ENCODE measurements at regions not wholly inside any gene's neighbourhood (a gene's known extent, or its start where the extent isn't known, plus 50 kb on each side); places are given as distances from the start of the nearest gene placed in this dataset.

GRCh38 chr1:214896921-214897320 lies 185.6 kb upstream of the KCNK2 start:
- Histone ChIP-seq H3K27me3 (ENCODE audit: insufficient read depth, low read length) (no peaks in the 10 kb centered on the region), H3K79me2 (ENCODE audit: insufficient read depth, low read length) (no peaks in the 10 kb centered on the region), H3K27ac (ENCODE audit: low read depth, low read length) (no peak overlapping the region), H3K36me3 (ENCODE audit: insufficient read depth, low read length) (no peaks in the 10 kb centered on the region), H3K4me1 (ENCODE audit: insufficient read depth, low read length) (peaks cover 7% of the 10 kb centered on the region), H3K4me2 (ENCODE audit: low read length) (no peak overlapping the region), H4K20me1 (ENCODE audit: insufficient read depth, low read length) (no peaks in the 10 kb centered on the region), H3K9me3 (ENCODE audit: insufficient read depth, low read depth, low read length) (no peaks in the 10 kb centered on the region), H3K9ac (ENCODE audit: low read length) (no peak overlapping the region), H2AFZ (ENCODE audit: low read depth, low read length) (no peak overlapping the region), H3K4me3 (ENCODE audit: insufficient read depth, low read depth, low read length) (no peak overlapping the region)
- Mint-ChIP-seq H3K36me3 (ENCODE audit: low read depth, unreplicated experiment) (no peaks in the 10 kb centered on the region), H3K27ac (ENCODE audit: unreplicated experiment) (no peak overlapping the region), H3K4me1 (ENCODE audit: low read depth, unreplicated experiment) (peaks cover 16% of the 10 kb centered on the region), H3K27me3 (ENCODE audit: low read depth, unreplicated experiment) (no peaks in the 10 kb centered on the region), H3K9me3 (ENCODE audit: unreplicated experiment) (no peaks in the 10 kb centered on the region), H3K4me3 (ENCODE audit: unreplicated experiment) (no peak overlapping the region)
- FAIRE-seq (no peak), DNase-seq (ENCODE audit: low read depth) (no peak)
- TF ChIP-seq EZH2 (IDR thresholded peaks at IDR 0.05; ENCODE audit: insufficient read depth, low read length) (no peak), CTCF (IDR thresholded peaks at IDR 0.05; ENCODE audit: insufficient read depth, low read depth, low read length) (no peak)

- Histone ChIP-seq H3K4me3 (ENCODE audit: insufficient read depth, low read depth, low read length) (no peak overlapping the region), H3K36me3 (ENCODE audit: insufficient read depth, low read length) (no peaks in the 10 kb centered on the region), H3K79me2 (ENCODE audit: insufficient read depth, low read length) (no peaks in the 10 kb centered on the region), H3K27ac (ENCODE audit: low read depth, low read length) (no peak overlapping the region), H3K4me1 (ENCODE audit: insufficient read depth, low read length) (peaks cover 14% of the 10 kb centered on the region), H3K9me3 (ENCODE audit: insufficient read depth, low read depth, low read length) (no peaks in the 10 kb centered on the region), H3K4me2 (ENCODE audit: low read length) (no peak overlapping the region), H2AFZ (ENCODE audit: low read depth, low read length) (no peak overlapping the region), H3K27me3 (ENCODE audit: insufficient read depth, low read length) (no peaks in the 10 kb centered on the region), H4K20me1 (ENCODE audit: insufficient read depth, low read length) (no peaks in the 10 kb centered on the region), H3K9ac (ENCODE audit: low read length) (no peak overlapping the region)
- H3K4me1 Mint-ChIP-seq (ENCODE audit: low read depth, unreplicated experiment) = peaks cover 23% of the 10 kb centered on the region
- no peaks in the 10 kb centered on the region for H3K27me3 Mint-ChIP-seq (ENCODE audit: low read depth, unreplicated experiment)
- DNase-seq (ENCODE audit: low read depth) (no peak), FAIRE-seq (no peak)
- H3K9me3 Mint-ChIP-seq (ENCODE audit: unreplicated experiment) = no peaks in the 10 kb centered on the region
- H3K36me3 Mint-ChIP-seq (ENCODE audit: low read depth, unreplicated experiment) = no peaks in the 10 kb centered on the region
- H3K4me3 Mint-ChIP-seq (ENCODE audit: unreplicated experiment) = no peak overlapping the region
- no peak overlapping the region for H3K27ac Mint-ChIP-seq (ENCODE audit: unreplicated experiment)
- TF ChIP-seq EZH2 (IDR thresholded peaks at IDR 0.05; ENCODE audit: insufficient read depth, low read length) (no peak), CTCF (IDR thresholded peaks at IDR 0.05; ENCODE audit: insufficient read depth, low read depth, low read length) (no peak)
These were observed 185.0 kb upstream of the KCNK2 start for GRCh38 chr1:214897581-214897980.

GRCh38 chr1:214898161-214898560 lies 184.4 kb upstream of the KCNK2 start:
- H3K4me3 Mint-ChIP-seq (ENCODE audit: unreplicated experiment) = no peak overlapping the region
- no peaks in the 10 kb centered on the region for H3K27me3 Mint-ChIP-seq (ENCODE audit: low read depth, unreplicated experiment)
- Histone ChIP-seq H3K27ac (ENCODE audit: low read depth, low read length) (no peak overlapping the region), H3K4me2 (ENCODE audit: low read length) (no peak overlapping the region), H4K20me1 (ENCODE audit: insufficient read depth, low read length) (no peaks in the 10 kb centered on the region), H3K36me3 (ENCODE audit: insufficient read depth, low read length) (no peaks in the 10 kb centered on the region), H3K79me2 (ENCODE audit: insufficient read depth, low read length) (no peaks in the 10 kb centered on the region), H3K9me3 (ENCODE audit: insufficient read depth, low read depth, low read length) (no peaks in the 10 kb centered on the region), H3K9ac (ENCODE audit: low read length) (no peak overlapping the region), H3K27me3 (ENCODE audit: insufficient read depth, low read length) (no peaks in the 10 kb centered on the region), H2AFZ (ENCODE audit: low read depth, low read length) (no peak overlapping the region), H3K4me1 (ENCODE audit: insufficient read depth, low read length) (peaks cover 17% of the 10 kb centered on the region), H3K4me3 (ENCODE audit: insufficient read depth, low read depth, low read length) (no peak overlapping the region)
- no peak for DNase-seq (ENCODE audit: low read depth)
- FAIRE-seq = no peak
- TF ChIP-seq EZH2 (IDR thresholded peaks at IDR 0.05; ENCODE audit: insufficient read depth, low read length) (no peak), CTCF (IDR thresholded peaks at IDR 0.05; ENCODE audit: insufficient read depth, low read depth, low read length) (no peak)
- H3K9me3 Mint-ChIP-seq (ENCODE audit: unreplicated experiment) = no peaks in the 10 kb centered on the region
- H3K4me1 Mint-ChIP-seq (ENCODE audit: low read depth, unreplicated experiment) = peaks cover 27% of the 10 kb centered on the region
- H3K27ac Mint-ChIP-seq (ENCODE audit: unreplicated experiment) = no peak overlapping the region
- H3K36me3 Mint-ChIP-seq (ENCODE audit: low read depth, unreplicated experiment) = no peaks in the 10 kb centered on the region

Measured in astrocyte (in vitro differentiated cells and primary cell).